AG20443 (cell line): ENCODE measurements at regions not wholly inside any gene's neighbourhood (a gene's known extent, or its start where the extent isn't known, plus 50 kb on each side); places are given as distances from the start of the nearest gene placed in this dataset.

ENCODE experiments used
- DNase-seq: peaks from one replicate; pipeline ENCODE4 v3.0.0; 2012; ENCODE audit warnings: low spot score, mixed read lengths

DNA sequence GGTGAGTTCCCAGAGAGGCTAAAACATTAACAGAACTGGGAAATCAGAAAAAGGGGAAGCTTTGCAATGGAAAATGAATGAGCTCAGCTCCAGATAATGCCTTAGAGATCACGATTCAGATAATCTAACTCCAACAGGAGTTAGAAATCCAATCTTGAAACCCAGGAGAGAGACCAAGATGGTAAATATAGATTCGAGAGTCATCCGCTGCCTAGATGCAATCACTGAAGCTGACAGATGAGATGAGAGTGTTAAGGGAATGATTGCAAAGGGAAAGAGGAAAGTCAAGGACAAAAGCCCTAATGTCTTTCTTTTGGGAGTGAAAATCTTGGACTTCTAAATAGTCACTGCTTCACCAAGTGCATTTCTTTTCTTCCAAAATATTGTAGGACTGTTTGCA, 722.0 kb downstream of the EPHA4 start:
- no peak for DNase-seq

DNA sequence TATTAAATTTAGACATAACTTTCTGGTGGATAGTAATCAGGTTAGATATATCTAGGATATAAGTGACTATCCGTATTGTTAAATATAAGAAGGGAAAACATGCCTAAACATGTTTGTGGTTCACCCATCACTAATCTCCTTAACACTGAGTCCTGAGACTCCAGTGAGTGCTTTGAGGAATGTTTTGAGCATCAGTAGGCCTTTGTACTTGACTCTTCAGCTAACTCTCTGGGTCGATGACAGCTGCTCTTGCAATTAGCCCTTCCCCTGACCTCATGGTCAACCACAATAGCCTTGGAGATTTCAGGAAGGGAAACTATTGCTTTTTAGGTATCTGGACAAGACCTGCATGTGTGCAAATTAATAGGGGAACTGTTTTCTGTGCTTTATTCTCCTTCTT, 716.8 kb downstream of the EPHA4 start:
- no peak for DNase-seq

DNA sequence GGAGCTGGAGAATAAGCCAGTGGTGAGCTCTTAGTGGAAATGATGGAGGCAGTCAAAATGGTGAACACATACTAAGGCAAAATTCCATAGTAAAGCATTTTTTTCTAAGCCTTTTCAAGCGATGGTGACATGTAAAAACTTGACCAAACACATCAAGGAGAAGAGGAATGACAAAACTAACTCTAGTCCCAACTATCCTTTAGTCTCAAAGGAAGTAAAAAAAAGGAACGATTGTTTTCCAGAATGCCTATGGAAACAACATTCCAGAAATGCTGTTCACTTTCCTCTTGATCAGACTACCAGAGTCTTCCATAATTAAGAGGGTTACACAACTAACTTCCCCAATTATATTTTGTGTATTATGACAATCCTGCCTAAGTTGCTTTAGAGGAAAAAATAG, 715.6 kb downstream of the EPHA4 start:
- DNase-seq = no peak

DNA sequence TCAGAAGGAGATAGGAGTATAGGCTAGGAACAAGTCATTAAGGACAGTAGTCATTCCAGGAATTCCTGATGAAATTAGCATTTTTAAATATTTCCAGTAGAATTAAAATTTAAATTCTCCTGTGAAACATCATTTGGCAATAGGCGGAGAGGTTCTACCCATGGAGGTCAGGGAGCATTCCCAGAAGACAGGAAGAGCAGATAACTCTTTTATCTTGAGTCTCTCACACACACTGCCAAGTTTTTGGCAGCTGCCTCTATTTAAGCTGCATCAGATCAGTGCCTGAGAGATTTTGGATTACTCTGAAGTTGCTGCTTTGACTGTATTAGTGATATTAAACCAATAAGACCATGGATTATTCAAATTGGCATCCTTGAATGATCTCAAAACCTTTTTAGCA, 714.7 kb downstream of the EPHA4 start:
- no peak for DNase-seq

DNA sequence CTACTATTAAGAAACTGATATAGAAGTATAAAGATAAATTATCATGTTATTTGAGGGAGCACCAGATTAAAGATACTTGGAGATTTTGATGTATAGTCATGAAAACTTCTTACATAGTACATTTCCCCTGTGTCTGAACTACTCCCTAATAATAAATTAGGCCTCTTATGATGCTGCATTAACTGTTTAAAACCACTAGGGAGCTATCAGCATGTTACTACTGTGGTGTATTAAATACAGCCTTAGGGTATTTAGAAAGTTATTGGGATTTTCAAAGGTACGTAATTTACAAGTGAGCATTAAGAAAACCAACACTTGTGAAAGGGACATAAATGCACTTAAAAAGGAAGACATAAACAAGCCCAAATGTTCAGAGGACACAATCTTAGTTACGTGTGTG, 714.0 kb downstream of the EPHA4 start:
- DNase-seq = no peak

DNA sequence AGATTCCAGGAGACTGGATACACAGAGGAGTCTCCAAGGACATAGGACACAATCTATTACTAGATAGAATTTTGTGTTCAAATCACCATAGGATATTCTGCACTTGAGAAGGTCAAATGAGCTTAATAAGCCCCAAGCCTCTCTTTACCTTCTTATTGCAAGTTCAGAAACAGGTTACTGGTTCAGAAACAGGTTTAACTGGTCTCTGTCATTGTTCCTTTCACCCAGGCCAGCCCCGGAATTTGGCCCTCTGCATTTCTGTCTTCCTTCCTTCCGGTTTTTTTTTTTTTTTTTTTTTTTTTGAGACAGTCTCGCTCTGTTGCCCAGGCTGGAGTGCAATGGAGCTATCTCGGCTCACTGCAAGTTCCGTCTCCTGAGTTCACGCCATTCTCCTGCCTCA, 700.2 kb downstream of the EPHA4 start:
- DNase-seq = no peak

DNA sequence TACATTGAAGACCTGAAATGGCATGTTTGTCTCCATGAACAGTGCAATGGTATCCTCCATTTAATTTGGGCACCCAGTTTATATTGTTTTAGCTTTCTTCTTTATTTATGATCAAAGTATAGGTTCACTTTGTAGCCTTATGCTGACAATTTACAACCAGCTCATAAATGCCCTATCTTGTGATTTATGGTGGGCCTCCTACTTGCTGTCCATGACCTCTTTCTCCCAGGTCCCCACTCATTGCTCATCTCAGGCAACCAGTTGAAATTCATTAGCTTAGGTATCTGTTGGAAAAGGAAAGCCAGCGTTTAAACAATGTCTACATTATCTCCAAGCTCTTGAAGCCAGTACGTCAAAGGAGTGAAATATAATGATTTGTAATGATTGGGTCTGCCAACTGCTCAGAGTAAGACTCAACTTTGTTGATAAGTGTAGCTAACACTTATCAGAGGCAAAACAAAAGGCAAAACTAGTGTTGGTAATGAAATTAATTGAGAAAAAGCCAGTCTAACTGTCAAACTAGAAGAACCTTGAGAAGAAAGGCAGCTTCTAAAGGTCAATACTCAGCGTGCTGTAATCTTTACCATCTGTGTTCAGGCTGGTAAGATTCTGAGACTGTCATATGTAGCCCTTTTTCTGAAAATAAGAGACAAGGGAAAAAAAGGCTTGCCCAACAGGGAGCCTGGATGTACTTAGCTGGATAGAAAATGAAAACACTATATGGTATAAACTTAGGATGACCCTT, 695.9 kb downstream of the EPHA4 start:
- no peak for DNase-seq

DNA sequence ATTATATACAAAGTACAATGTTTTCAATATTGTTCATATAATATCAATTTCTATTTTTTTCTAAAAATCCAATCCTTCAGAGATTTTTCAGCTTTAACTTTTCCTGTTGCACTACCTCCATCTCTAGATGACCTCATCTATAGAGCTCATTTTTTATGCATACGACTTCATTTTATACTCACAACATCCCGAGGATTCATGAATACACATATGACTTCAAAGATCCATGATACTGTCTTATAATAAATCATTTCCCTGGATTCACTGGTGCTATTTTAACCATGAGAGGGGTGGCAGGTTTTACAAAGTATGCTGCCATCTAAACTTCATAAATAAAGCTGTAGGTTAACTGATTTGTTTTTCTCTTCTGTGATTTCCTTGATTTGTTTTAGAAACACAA, 694.6 kb downstream of the EPHA4 start:
- no peak for DNase-seq

DNA sequence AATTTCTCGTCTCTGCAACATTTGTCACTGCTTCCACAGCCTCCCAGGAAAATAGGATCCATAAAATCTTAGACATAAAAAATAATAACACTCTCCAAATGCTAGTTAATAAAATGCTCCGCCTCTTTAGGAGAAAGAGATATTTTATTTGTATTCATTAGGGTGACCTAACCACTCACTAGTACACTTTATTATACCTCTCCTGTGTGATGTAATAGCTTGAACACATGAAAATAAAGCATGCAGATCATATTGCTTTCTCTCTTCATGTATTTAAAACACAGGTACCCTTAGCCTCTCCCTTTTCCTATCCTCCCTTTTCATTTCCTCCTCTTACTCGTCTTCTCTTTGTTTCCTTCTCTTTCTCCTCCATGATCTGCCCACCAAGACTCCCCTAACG, 694.2 kb downstream of the EPHA4 start:
- DNase-seq = no peak

DNA sequence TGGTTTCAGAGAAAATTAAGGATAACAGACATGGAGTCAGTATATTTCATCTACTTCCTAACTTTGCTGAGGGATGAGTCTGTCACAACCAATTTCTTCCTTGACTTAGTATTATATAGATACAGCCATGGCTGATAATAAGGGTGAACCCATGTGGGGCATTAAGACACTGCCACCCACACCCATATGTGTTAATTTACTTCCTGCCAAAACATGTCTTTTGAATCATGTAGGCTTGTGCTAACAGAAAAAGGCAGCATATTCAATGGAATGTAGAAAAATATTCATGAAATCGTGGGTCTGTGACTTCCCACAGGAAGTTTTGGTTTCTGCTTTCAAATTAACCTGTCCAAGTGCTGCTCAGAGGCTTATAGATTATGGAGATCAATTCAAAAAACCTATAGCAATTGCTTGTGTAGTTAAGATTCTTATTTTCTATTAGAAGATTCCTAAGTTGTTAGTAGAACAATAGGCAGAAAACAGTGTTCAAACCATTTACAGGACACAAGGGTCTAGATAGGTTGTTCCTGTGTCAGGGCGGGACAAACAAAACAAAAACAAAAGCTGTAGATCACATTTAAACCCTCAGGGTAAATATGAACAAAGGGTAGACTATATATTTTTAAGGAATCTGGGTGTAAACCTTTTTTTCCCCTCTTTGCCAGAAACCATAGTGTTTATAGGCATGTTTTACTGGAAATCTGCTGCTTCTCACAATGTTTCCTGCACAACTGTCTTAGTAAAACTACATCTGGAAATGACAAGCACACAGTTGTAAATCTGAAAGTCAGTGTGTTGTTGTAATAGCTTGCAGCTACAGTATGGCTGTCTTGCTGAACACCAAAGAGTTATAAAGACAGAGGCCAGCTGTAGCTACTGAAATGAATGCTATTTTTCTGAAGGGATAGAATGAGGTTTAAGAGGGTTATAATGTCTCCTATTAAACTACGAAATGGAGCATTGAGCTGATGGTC, 691.2 kb downstream of the EPHA4 start:
- no peak for DNase-seq

DNA sequence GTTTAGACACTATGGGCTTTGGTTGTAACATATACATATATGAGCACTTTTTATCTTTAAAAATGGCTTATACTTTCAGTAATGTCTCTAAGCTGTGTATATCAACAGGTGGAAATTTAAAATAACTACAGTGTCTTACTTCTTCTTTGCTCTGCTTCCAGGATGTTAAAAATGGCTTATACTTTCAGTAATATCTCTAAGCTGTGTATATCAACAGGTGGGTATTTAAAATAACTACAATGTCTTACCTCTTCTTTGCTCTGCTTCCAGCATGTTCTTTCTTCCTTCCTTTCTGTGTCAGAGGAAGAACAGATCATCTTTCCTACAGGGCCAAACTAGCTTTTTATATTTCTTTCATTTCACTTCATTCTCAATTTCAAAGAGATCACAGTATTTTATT, 689.6 kb downstream of the EPHA4 start:
- no peak for DNase-seq

DNA sequence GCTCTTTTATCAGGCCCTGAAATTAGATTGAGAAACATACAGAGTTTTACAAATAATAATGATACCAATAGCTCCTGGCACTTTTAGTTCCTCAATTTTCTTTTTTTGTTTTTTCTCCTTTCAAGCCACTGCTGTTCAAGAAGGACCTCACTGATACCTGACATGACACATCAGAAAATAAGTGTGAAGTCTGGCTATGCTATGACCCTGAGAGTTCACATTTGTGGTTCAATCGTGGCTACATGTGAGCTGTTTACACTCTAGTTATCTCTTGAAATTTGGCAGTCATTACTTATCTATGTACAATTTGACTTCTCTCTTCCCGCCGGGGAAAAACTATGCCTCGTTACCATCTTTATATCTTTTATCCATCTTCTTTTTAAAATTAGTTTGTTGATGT, 686.5 kb downstream of the EPHA4 start:
- no peak for DNase-seq

DNA sequence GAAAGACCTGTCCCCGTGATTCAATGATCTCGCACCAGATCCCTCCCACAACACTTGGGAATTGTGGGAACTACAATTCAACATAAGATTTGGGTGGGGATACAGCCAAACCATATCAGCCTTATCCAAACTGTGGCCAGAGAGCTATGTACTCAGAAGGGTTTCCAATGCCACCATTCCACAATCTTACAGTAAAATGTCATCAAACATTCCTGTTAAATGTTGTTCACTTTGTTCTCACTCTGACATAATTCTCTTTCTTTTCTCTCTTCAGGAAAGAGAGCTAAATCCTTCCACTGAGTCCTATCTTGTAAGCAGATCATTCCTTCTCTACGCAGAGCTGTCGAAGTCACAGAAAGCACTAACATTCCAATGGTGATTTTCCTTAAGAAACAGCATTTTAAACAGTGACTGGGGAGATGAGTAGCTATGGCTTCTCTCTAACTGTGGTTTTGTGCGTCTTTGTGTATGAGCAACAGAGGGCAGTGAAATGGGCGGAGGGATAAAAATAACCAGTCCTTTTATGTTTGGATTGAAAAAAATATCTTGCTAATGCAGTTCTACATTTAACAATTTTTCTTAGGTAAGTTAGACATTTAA, 684.7 kb downstream of the EPHA4 start:
- no peak for DNase-seq

DNA sequence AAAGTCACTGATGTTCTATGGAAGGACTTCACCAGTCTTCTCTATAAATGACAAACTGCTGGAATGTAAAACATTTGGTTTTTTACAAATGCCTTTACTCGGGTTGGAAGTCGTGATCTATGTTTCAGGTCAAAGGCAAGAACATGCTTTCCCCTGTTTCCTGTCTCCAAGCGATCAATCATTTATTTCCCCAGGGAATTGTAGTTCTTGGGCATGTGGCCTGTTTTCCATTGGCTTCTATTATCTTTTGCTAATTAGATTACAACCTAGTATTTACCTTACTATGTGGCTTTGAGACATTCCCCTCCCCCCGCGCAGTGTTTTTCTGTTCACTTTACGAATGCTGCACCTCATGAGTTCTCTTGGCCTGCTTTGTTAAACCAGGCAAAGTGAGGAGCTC, 684.2 kb downstream of the EPHA4 start:
- no peak for DNase-seq

DNA sequence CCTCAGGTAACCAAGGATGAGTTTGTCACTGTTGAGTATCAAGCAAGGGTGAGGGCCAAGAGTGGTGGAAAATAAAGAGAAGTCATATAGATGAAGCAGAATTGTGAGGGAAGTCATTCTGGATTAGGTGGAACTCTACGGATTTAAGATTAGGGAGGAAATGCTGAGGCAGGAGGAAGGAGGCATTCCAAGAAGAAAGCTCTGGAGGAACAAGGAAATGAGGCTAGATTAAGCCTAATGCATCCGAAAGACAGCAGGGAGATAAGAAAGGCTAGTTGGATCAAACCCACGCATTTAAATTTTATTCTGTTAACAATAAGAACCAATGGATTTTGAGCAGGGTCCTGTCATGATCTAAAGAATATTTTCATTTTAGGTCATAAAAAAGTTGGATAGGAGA, 681.2 kb downstream of the EPHA4 start:
- DNase-seq = no peak

DNA sequence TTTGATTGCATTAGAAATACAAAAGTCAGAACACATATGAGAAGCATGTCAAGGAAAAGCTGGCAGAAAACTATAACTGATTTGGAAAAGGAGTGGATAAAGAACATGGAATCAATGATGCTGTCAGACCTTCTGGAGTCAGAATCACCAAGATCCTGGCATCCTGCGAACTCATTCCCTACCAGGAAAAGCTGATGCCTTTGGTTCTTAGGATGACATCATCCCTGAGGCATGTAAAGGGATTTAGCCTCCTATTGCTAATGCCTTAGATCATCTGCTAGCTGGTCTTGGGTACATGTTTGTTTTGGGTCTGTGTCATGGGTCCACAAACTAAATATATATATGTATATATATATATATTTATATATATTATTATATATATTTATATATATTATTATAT, 680.7 kb downstream of the EPHA4 start:
- DNase-seq = peak; percentile 80

DNA sequence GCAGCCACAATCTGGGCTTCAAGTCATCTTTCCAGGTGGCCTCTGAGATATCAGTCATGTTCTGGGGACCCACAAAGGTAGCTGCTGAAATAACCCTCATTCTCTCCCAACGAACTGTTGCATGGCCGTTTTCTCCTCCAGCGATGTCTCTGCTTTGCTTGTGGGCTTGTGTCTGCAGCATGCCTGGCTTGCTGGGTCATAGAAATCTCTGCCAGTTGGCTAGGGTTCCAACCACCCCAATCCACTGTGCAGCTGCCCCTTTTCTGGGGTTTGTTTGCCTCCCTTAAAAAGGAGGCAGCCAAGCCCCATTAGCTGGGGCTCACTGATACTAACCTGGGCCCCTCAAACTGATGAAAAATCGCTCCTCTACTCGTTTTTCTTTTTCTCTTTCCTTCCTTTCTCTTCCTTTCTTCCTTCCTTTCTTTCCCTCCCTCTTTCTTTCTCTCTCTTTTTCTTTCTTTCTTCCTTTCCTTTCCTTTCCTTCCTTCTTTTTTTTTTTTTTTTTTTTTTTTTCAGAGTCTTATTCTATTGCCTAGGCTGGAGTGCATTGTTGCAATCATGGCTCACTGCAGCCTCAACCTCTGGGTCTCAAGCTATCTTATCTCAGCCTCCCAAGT, 680.0 kb downstream of the EPHA4 start:
- no peak for DNase-seq

DNA sequence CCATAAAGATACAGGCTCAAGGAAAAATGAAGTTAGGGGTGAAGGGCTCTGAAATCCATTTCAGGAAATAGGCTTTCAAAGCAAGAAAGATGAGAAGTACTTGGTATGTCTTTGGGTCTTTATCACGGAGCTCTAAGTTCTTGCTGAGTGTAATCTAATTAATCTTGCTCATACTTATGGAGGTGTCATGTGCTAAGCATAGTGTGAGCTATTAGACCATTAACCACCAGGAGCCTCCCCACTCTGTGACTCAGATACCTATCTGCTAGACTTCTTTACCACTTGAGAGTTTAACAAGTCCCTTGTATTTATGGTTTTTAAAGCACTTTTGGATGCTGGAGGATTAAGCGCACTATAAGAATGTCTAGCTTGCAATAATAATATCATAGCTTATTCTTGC, 678.7 kb downstream of the EPHA4 start:
- no peak for DNase-seq

DNA sequence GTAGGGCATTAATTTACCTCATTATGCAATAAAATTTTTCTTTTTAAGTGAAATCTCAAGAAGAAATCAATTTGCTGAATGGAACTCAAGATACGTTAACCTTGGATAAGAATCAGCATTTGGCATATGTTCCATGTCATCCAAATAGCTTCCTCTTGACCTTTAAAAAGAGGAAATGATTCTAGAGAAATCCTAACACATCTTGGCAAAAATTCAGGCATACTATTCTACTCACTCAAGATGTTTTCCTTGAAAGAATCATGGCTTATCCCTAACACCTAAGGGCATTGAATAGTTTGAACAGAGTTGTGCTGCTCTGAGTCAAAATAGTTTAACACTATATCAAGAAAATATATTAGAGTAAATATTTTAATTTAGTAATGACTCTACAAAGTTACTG, 678.0 kb downstream of the EPHA4 start:
- no peak for DNase-seq

DNA sequence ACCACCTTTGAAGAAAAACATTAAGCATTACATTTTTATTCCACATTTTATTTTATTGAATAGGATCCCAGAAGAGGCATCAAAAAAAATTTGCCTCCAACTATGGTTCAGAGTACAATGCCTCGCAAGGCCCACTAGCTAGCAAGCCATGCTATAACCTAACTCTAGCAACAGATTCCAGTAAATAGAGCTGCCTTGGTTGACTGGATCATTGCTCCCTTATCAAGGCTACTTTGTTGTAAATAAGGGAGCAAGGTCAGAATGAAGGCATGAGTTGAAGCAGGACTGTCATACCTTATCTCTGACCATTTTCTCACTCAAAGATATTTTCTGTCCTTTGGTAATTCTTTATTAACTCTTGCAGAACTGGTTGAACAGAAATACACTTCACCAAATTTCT, 672.6 kb downstream of the EPHA4 start:
- DNase-seq = no peak

DNA sequence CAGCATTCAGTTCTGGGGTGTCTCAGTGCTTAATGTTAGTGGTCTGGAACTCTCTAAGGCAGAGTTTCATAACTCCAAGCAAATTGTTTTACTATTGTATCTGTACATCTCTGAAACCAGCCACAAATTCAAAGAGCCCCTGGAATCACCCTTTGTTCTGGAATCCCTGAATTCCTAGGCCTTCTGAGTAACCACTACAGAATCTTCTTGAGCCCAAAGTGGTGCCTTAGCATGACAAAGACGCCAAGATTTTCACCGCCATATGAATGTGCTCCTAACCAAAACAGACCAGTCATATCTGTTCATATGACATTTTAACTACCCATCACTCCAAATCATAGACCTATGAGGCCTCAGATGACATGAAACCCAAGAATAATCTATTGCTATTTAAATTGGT, 668.1 kb downstream of the EPHA4 start:
- DNase-seq = no peak

DNA sequence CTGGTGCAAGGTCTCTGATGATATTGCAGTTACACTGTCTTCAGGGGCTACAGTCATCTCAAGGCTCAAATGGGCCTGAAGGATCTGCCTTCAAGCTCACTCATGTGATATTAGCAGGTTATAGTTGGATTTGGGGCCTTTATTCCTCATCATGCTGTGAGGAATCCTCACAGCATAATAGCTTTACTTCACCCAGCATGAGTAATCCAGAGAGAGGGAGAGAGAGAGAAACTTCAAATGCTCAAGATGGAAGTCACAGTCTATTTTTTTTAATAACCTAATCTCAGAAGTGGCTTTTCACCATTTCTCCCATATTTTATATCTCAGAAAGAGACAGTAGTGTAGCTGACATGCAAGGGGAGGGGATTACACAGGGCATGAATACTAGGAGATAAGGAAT, 658.7 kb downstream of the EPHA4 start:
- DNase-seq = no peak
